H1 (cell line): ENCODE measurements at regions not wholly inside any gene's neighbourhood (a gene's known extent, or its start where the extent isn't known, plus 50 kb on each side); places are given as distances from the start of the nearest gene placed in this dataset.

ENCODE experiments used
- CTCF ChIA-PET: fragments of 300-600 bp; sonication (Branson Sonifier 250); formaldehyde crosslinking; loops from one replicate; lab custom pipeline; 2021; ENCODE audit not compliant: partially characterized antibody; lab: Charles Lee
- POLR2A ChIA-PET: fragments of 300-600 bp; sonication (Branson Sonifier 250); formaldehyde crosslinking; loops from one replicate; lab custom pipeline; 2021; ENCODE audit warnings: inconsistent platforms; ENCODE audit not compliant: partially characterized antibody; lab: Charles Lee
- DNase-seq, 2 experiments: peaks; one replicate each; pipeline versions ENCODE4 v3.0.0 to v3.0.0-alpha.2; 2010 to 2022; ENCODE audit warnings: low spot score in 2 of 2, low read depth in 1 of 2, mixed read lengths in 1 of 2
- FAIRE-seq: peaks from 2 replicates; lab custom pipeline; 2011; peaks lifted over from hg19 to GRCh38; lab: Jason Lieb, UNC
- H2AFZ ChIP-seq: 2 replicates; pipeline ENCODE4 v1.8.1; 2012; ENCODE audit warnings: low read length, inconsistent platforms
- H2AK5ac ChIP-seq: 2 replicates; pipeline ENCODE4 v1.6.1; 2013; ENCODE audit warnings: low read depth, low read length
- H2BK120ac ChIP-seq: replicated peaks from 2 replicates; pipeline ENCODE3; 2013; ENCODE audit warnings: low read depth, low read length, inconsistent platforms
- H2BK12ac ChIP-seq: 2 replicates; pipeline ENCODE4 v1.6.1; 2013; ENCODE audit warnings: low read depth, low read length
- H2BK15ac ChIP-seq: 2 replicates; pipeline ENCODE4 v1.6.1; 2013; ENCODE audit warnings: low read length
- H2BK20ac ChIP-seq: 2 replicates; pipeline ENCODE4 v1.6.1; 2013; ENCODE audit warnings: low read length
- H2BK5ac ChIP-seq: 2 replicates; pipeline ENCODE4 v1.6.1; 2013; ENCODE audit warnings: low read depth, low read length
- H3K14ac ChIP-seq: 2 replicates; pipeline ENCODE4 v1.6.1; 2013; ENCODE audit warnings: inconsistent platforms; ENCODE audit not compliant: insufficient read length
- H3K18ac ChIP-seq: 2 replicates; pipeline ENCODE4 v1.6.1; 2013; ENCODE audit warnings: low read length; ENCODE audit errors: extremely low read depth
- H3K23ac ChIP-seq: 2 replicates; pipeline ENCODE4 v1.6.1; 2013; ENCODE audit warnings: inconsistent platforms; ENCODE audit not compliant: insufficient read length
- H3K23me2 ChIP-seq: 2 replicates; pipeline ENCODE4 v1.6.1; 2013; ENCODE audit warnings: low read depth, low read length
- H3K27ac ChIP-seq: 2 replicates; pipeline ENCODE4 v1.6.1; 2011; ENCODE audit warnings: low read depth, low read length, inconsistent platforms
- H3K27me3 ChIP-seq, 4 experiments: replicated peaks in 1 of 4; 1 replicate in 1 of 4; 2 replicates in 3 of 4; pipeline versions ENCODE4 v1.6.1 to v1.8.1; 2011 to 2013; ENCODE audit warnings: low read length in 3 of 4, mild to moderate bottlenecking in 3 of 4, inconsistent platforms in 2 of 4, mixed read lengths in 2 of 4, moderate library complexity in 1 of 4; ENCODE audit not compliant: control insufficient read depth in 3 of 4, insufficient read depth in 3 of 4; ENCODE audit errors: extremely low read depth in 1 of 4
- H3K36me3 ChIP-seq, 4 experiments: 2 replicates each; pipeline versions ENCODE4 v1.6.1 to v1.8.1; 2011 to 2013; ENCODE audit warnings: mild to moderate bottlenecking in 4 of 4, low read length in 3 of 4, moderate library complexity in 2 of 4, control low read depth in 1 of 4, inconsistent platforms in 1 of 4; ENCODE audit not compliant: insufficient read depth in 4 of 4, control insufficient read depth in 2 of 4
- H3K4ac ChIP-seq: replicated peaks from 2 replicates; pipeline ENCODE3; 2013; ENCODE audit warnings: low read length, low read depth, mixed read lengths, inconsistent platforms; ENCODE audit not compliant: insufficient read length
- H3K4me1 ChIP-seq, 4 experiments: replicated peaks in 1 of 4; 1 replicate in 1 of 4; 2 replicates in 3 of 4; pipeline versions ENCODE4 v1.6.1 to v1.8.1; 2011 to 2013; ENCODE audit warnings: low read length in 3 of 4, inconsistent platforms in 2 of 4, mixed read lengths in 1 of 4; ENCODE audit not compliant: insufficient read depth in 4 of 4, control insufficient read depth in 3 of 4
- H3K4me2 ChIP-seq, 2 experiments: 2 replicates each; pipeline versions ENCODE4 v1.6.1 to v1.8.1; 2011 to 2013; ENCODE audit warnings: low read depth in 2 of 2, low read length in 2 of 2, control low read depth in 1 of 2, inconsistent platforms in 1 of 2, mild to moderate bottlenecking in 1 of 2; ENCODE audit not compliant: insufficient read depth in 1 of 2
- H3K4me3 ChIP-seq, 4 experiments: fragments of 200-600, 300-600 bp in 1 of 4; sonication (generic), shearing (Covaris generic), sonication (Bioruptor Twin) in 1 of 4; 2 replicates each; pipeline versions ENCODE4 v1.5.1 to v1.8.1; 2011 to 2016; ENCODE audit warnings: low read length in 4 of 4, low read depth in 3 of 4, control low read depth in 2 of 4, inconsistent platforms in 2 of 4, mild to moderate bottlenecking in 2 of 4, mixed read lengths in 1 of 4, moderate library complexity in 1 of 4; ENCODE audit not compliant: insufficient read depth in 2 of 4; ENCODE audit errors: extremely low read depth in 1 of 4
- H3K56ac ChIP-seq: replicated peaks from 2 replicates; pipeline ENCODE3; 2013; ENCODE audit warnings: low read depth, mild to moderate bottlenecking, mixed read lengths, low read length, inconsistent platforms; ENCODE audit not compliant: insufficient read length
- H3K79me1 ChIP-seq: 2 replicates; pipeline ENCODE4 v1.6.1; 2013; ENCODE audit warnings: low read depth, low read length, control low read depth
- H3K79me2 ChIP-seq, 2 experiments: 2 replicates each; pipeline versions ENCODE4 v1.6.1 to v1.8.1; 2012 to 2013; ENCODE audit warnings: low read length in 2 of 2, mild to moderate bottlenecking in 2 of 2, inconsistent platforms in 1 of 2; ENCODE audit not compliant: insufficient read depth in 2 of 2, control insufficient read depth in 1 of 2
- H3K9ac ChIP-seq, 4 experiments: replicated peaks in 1 of 4; 1 replicate in 1 of 4; 2 replicates in 3 of 4; pipeline versions ENCODE4 v1.6.1 to v1.8.1; 2011 to 2013; ENCODE audit warnings: low read depth in 3 of 4, low read length in 3 of 4, control low read depth in 2 of 4, mild to moderate bottlenecking in 2 of 4, moderate library complexity in 2 of 4, inconsistent platforms in 1 of 4; ENCODE audit errors: extremely low read depth in 1 of 4
- H3K9me3 ChIP-seq, 2 experiments: 2 replicates each; pipeline versions ENCODE4 v1.6.1 to v1.8.1; 2012 to 2013; ENCODE audit warnings: mild to moderate bottlenecking in 2 of 2, moderate library complexity in 2 of 2, control low read depth in 1 of 2, inconsistent platforms in 1 of 2, low read depth in 1 of 2, low read length in 1 of 2, mixed read lengths in 1 of 2; ENCODE audit not compliant: insufficient read depth in 2 of 2
- H4K20me1 ChIP-seq, 2 experiments: replicated peaks in 1 of 2; 2 replicates each; pipeline versions ENCODE3 to v1.8.1; 2011 to 2013; ENCODE audit warnings: inconsistent platforms in 2 of 2, low read length in 2 of 2, mild to moderate bottlenecking in 1 of 2; ENCODE audit not compliant: insufficient read depth in 2 of 2, control insufficient read depth in 1 of 2
- H4K5ac ChIP-seq: 2 replicates; pipeline ENCODE4 v1.6.1; 2013; ENCODE audit warnings: low read length, low read depth, mixed read lengths, inconsistent platforms; ENCODE audit not compliant: insufficient read length
- H4K8ac ChIP-seq: 2 replicates; pipeline ENCODE4 v1.8.0; 2013; ENCODE audit warnings: mild to moderate bottlenecking, moderate library complexity, low read length, inconsistent platforms; ENCODE audit not compliant: insufficient read depth; ENCODE audit errors: extremely low read depth
- H4K91ac ChIP-seq: replicated peaks from 2 replicates; pipeline ENCODE3; 2013; ENCODE audit warnings: low read length, mixed read lengths, inconsistent platforms; ENCODE audit not compliant: insufficient read length
- BACH1 ChIP-seq: IDR thresholded peaks from 2 replicates; pipeline ENCODE4 v1.6.1; 2012; ENCODE audit warnings: low read length, improper control_type of control experiment
- CBX5 ChIP-seq: fragments of 300-800, 300-1000 bp; sonication (generic); IDR thresholded peaks from 2 replicates; pipeline ENCODE4 v1.7.1; 2016; ENCODE audit warnings: antibody characterized with exemption, low read length, low read depth
- CHD2 ChIP-seq: IDR thresholded peaks from 2 replicates; pipeline ENCODE4 v1.6.1; 2012; ENCODE audit warnings: low read length, improper control_type of control experiment
- MAX ChIP-seq: IDR thresholded peaks from 2 replicates; pipeline ENCODE4 v1.6.1; 2012; ENCODE audit warnings: inconsistent platforms
- NANOG ChIP-seq: IDR thresholded peaks from 2 replicates; pipeline ENCODE4 v1.6.1; 2011; ENCODE audit warnings: low read length, low read depth, mild to moderate bottlenecking, inconsistent platforms; ENCODE audit not compliant: insufficient read depth, poor library complexity, severe bottlenecking
- RBBP5 ChIP-seq: IDR thresholded peaks from 2 replicates; pipeline ENCODE4 v1.7.1; 2012; ENCODE audit warnings: low read depth, mild to moderate bottlenecking, inconsistent platforms, low read length, moderate library complexity, borderline replicate concordance
- SAP30 ChIP-seq: fragments of 300-600 bp; sonication (generic); IDR thresholded peaks from 2 replicates; pipeline ENCODE4 v1.7.1; 2012; ENCODE audit warnings: low read length, moderate library complexity, mild to moderate bottlenecking, inconsistent platforms; ENCODE audit not compliant: insufficient read depth, insufficient replicate concordance
- SUZ12 ChIP-seq: fragments of 200-600 bp; sonication (generic); IDR thresholded peaks from 2 replicates; pipeline ENCODE4 v1.6.1; 2012; ENCODE audit warnings: mild to moderate bottlenecking, inconsistent platforms, low read length, moderate library complexity, mixed read lengths
- TCF12 ChIP-seq: IDR thresholded peaks from 2 replicates; pipeline ENCODE4 v1.6.1; 2011; ENCODE audit warnings: low read depth, mild to moderate bottlenecking, low read length
- WGBS, 2 experiments: shearing (Covaris generic) in 1 of 2; methylation state at CpG; one replicate each; pipeline versions ENCODE4 v1.1.6 to v1.1.7; 2013 to 2015; ENCODE audit warnings: low lambda C conversion rate in 2 of 2, mixed read lengths in 2 of 2, inconsistent platforms in 1 of 2, low coverage in 1 of 2, missing lambda C conversion rate in 1 of 2; ENCODE audit not compliant: insufficient replicate concordance in 2 of 2, insufficient coverage in 1 of 2, insufficient read length in 1 of 2; ENCODE audit errors: extremely low coverage in 1 of 2, missing lambda C conversion rate in 1 of 2; 5-methylcytosine and 5-hydroxymethylcytosine counted together

DNA sequence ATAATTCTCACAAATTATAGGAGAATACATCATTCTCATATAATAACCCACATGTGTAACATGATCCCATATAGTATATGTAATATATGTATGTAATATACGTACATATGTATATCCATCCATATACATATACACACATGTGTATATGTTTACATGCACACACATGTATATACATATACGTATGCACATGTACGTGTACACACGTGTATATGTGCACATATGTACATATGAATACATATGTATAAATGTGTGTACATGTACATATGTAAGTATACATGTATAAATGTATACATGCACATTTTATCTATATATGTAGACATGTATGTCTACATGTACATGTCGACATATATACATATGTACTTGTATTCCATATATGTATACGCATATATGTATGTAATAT is 288.8 kb downstream of the NPIPA8 start:
- H3K18ac ChIP-seq, result no peak overlapping the region
- no peak overlapping the region for H3K4ac ChIP-seq
- no peak overlapping the region for H2BK5ac ChIP-seq
- no peak overlapping the region for H2BK120ac ChIP-seq
- no peak overlapping the region for H3K27ac ChIP-seq
- H4K20me1 ChIP-seq, result no peaks in the 10 kb centered on the region
- H4K5ac ChIP-seq, result no peak overlapping the region
- H3K9me3 ChIP-seq, result no peaks in the 10 kb centered on the region
- no peak overlapping the region for H3K9ac ChIP-seq
- TF ChIP-seq CHD2 (no peak), CBX5 (no peak), MAX (no peak), NANOG (no peak), SUZ12 (no peak), BACH1 (no peak), RBBP5 (no peak), TCF12 (no peak), SAP30 (no peak)
- H3K79me1 ChIP-seq, result no peaks in the 10 kb centered on the region
- no peak overlapping the region for H2AFZ ChIP-seq
- H3K56ac ChIP-seq, result no peak overlapping the region
- no peaks in the 10 kb centered on the region for H3K27me3 ChIP-seq
- ChIA-PET POLR2A (no interaction called here), CTCF (no interaction called here)
- no peak overlapping the region for H3K23ac ChIP-seq
- no peak overlapping the region for H3K4me3 ChIP-seq
- 0 out of 7 replicates have a peak, but pooled peaks cover 0 to 1% (median 0%) of the 10 kb centered on the region in 4 experiments for H3K4me1 ChIP-seq
- H3K23me2 ChIP-seq, result no peaks in the 10 kb centered on the region; the same call in 1 of the 2 replicates
- H2BK20ac ChIP-seq, result no peak overlapping the region
- no peaks in the 10 kb centered on the region for H3K36me3 ChIP-seq
- FAIRE-seq (no peak), DNase-seq (no peak)
- no peak overlapping the region for H3K4me2 ChIP-seq
- 86% methylated on average over 6 of the region's 6 CpGs; no CpG with 5 or more reads in 1 of the 2 experiments for WGBS, 2 experiments
- H4K8ac ChIP-seq, result no peak overlapping the region
- no peak overlapping the region for H2BK15ac ChIP-seq
- H4K91ac ChIP-seq, result no peak overlapping the region
- H3K79me2 ChIP-seq, result no peaks in the 10 kb centered on the region
- H2AK5ac ChIP-seq, result no peak overlapping the region
- H3K14ac ChIP-seq, result no peak overlapping the region
- no peak overlapping the region for H2BK12ac ChIP-seq
